Nephron (organoid): ENCODE measurements at regions not wholly inside any gene's neighbourhood (a gene's known extent, or its start where the extent isn't known, plus 50 kb on each side); places are given as distances from the start of the nearest gene placed in this dataset.

Experiments used
- H3K27ac Mint-ChIP-seq, 3 experiments: 2 replicates each; pipeline ENCODE4 v1.8.0; 2020; ENCODE audit warnings: mixed read lengths in 3 of 3, mild to moderate bottlenecking in 2 of 3, moderate library complexity in 1 of 3
- H3K27me3 Mint-ChIP-seq: 2 replicates; pipeline ENCODE4 v1.8.0; 2021; ENCODE audit warnings: low read depth, mild to moderate bottlenecking, moderate library complexity, mixed read lengths
- H3K36me3 Mint-ChIP-seq: 2 replicates; pipeline ENCODE4 v1.8.0; 2020; ENCODE audit warnings: low read depth, mixed read lengths
- H3K4me1 Mint-ChIP-seq: 2 replicates; pipeline ENCODE4 v1.8.0; 2020; ENCODE audit warnings: mixed read lengths
- H3K4me3 Mint-ChIP-seq, 3 experiments: 2 replicates each; pipeline ENCODE4 v1.8.0; 2020; ENCODE audit warnings: mild to moderate bottlenecking in 3 of 3, mixed read lengths in 3 of 3, moderate library complexity in 2 of 3
- H3K9me3 Mint-ChIP-seq: 2 replicates; pipeline ENCODE4 v1.8.0; 2020; ENCODE audit warnings: mixed read lengths
- CTCF ChIP-seq, 3 experiments: fragments of 200-600 bp; sonication (generic); IDR thresholded peaks; one replicate each; pipeline ENCODE4 v1.5.0; 2021; ENCODE audit warnings: antibody characterized with exemption in 3 of 3; ENCODE audit not compliant: unreplicated experiment in 3 of 3

- peaks cover 1% of the 10 kb centered on the region for H3K9me3 Mint-ChIP-seq
- TF ChIP-seq CTCF (IDR thresholded peaks at IDR 0.05; ENCODE audit: unreplicated experiment in 3 of 3) = no peak
- no peaks in the 10 kb centered on the region for H3K27me3 Mint-ChIP-seq
- H3K4me1 Mint-ChIP-seq = peaks cover 26% of the 10 kb centered on the region
- no peak overlapping the region for H3K27ac Mint-ChIP-seq
- no peak overlapping the region for H3K4me3 Mint-ChIP-seq
- H3K36me3 Mint-ChIP-seq = no peaks in the 10 kb centered on the region
These were observed 370.8 kb downstream of the TMEM38B start for GRCh38 chr9:106065136-106065535.

GRCh38 chr9:106065579-106066214 is 371.4 kb downstream of the TMEM38B start:
- Mint-ChIP-seq H3K9me3 (no peaks in the 10 kb centered on the region), H3K4me3 (no peak overlapping the region), H3K27ac (no peak overlapping the region), H3K4me1 (peaks cover 26% of the 10 kb centered on the region), H3K36me3 (no peaks in the 10 kb centered on the region), H3K27me3 (no peaks in the 10 kb centered on the region)
- no peak for TF ChIP-seq CTCF (IDR thresholded peaks at IDR 0.05; ENCODE audit: unreplicated experiment in 3 of 3)

GRCh38 chr9:106066940-106067524 is 372.7 kb downstream of the TMEM38B start:
- Mint-ChIP-seq H3K27me3 (no peaks in the 10 kb centered on the region), H3K9me3 (no peaks in the 10 kb centered on the region), H3K4me3 (no peak overlapping the region), H3K36me3 (no peaks in the 10 kb centered on the region), H3K4me1 (peaks cover 26% of the 10 kb centered on the region), H3K27ac (peak overlapping the region in 2 of 3 experiments; percentile 20 to 26)
- TF ChIP-seq CTCF (IDR thresholded peaks at IDR 0.05; ENCODE audit: unreplicated experiment in 3 of 3) = no peak

GRCh38 chr9:106069241-106069640 is 374.9 kb downstream of the TMEM38B start:
- no peak for TF ChIP-seq CTCF (IDR thresholded peaks at IDR 0.05; ENCODE audit: unreplicated experiment in 3 of 3)
- Mint-ChIP-seq H3K27ac (no peak overlapping the region), H3K27me3 (no peaks in the 10 kb centered on the region), H3K9me3 (no peaks in the 10 kb centered on the region), H3K4me1 (peaks cover 26% of the 10 kb centered on the region), H3K36me3 (no peaks in the 10 kb centered on the region), H3K4me3 (no peak overlapping the region)

- H3K4me1 Mint-ChIP-seq = peaks cover 31% of the 10 kb centered on the region
- H3K36me3 Mint-ChIP-seq = no peaks in the 10 kb centered on the region
- no peak for TF ChIP-seq CTCF (IDR thresholded peaks at IDR 0.05; ENCODE audit: unreplicated experiment in 3 of 3)
- no peaks in the 10 kb centered on the region for H3K9me3 Mint-ChIP-seq
- H3K4me3 Mint-ChIP-seq = no peak overlapping the region
- no peak overlapping the region for H3K27ac Mint-ChIP-seq
- H3K27me3 Mint-ChIP-seq = no peaks in the 10 kb centered on the region
These were observed 378.1 kb downstream of the TMEM38B start for GRCh38 chr9:106072421-106072820.

GRCh38 chr9:106074006-106074405 is 379.7 kb downstream of the TMEM38B start:
- Mint-ChIP-seq H3K4me3 (no peak overlapping the region), H3K9me3 (no peaks in the 10 kb centered on the region), H3K4me1 (peaks cover 21% of the 10 kb centered on the region), H3K27ac (no peak overlapping the region), H3K36me3 (no peaks in the 10 kb centered on the region), H3K27me3 (no peaks in the 10 kb centered on the region)
- TF ChIP-seq CTCF (IDR thresholded peaks at IDR 0.05; ENCODE audit: unreplicated experiment in 3 of 3) = no peak
